ENCODE measurements at regions not wholly inside any gene's neighbourhood (a gene's known extent, or its start where the extent isn't known, plus 50 kb on each side); places are given as distances from the start of the nearest gene placed in this dataset.

- TF ChIP-seq CTCF (IDR thresholded peaks at IDR 0.05; ENCODE audit: poor library complexity) (no peak), EZH2phosphoT487 (IDR thresholded peaks at IDR 0.05; ENCODE audit: low read depth, severe bottlenecking, unreplicated experiment) (no peak)
Measured at GRCh38 chr3:105235785-105236184, 130.9 kb upstream of the ALCAM start.
